HCT116 (cell line): ENCODE measurements at regions not wholly inside any gene's neighbourhood (a gene's known extent, or its start where the extent isn't known, plus 50 kb on each side); places are given as distances from the start of the nearest gene placed in this dataset.

Source experiments
- CTCF ChIP-seq, 3 experiments: fragments of 200-600 bp in 1 of 3; sonication (generic) in 1 of 3; IDR thresholded peaks in 2 of 3; conservative IDR thresholded peaks in 1 of 3; 2 replicates each; pipeline ENCODE4 v1.5.1; 2012 to 2017; ENCODE audit warnings: low read depth in 2 of 3, low read length in 2 of 3, antibody characterized with exemption in 1 of 3, borderline replicate concordance in 1 of 3, control low read depth in 1 of 3, mild to moderate bottlenecking in 1 of 3, mixed read lengths in 1 of 3, mixed run types in 1 of 3, moderate library complexity in 1 of 3; ENCODE audit not compliant: insufficient read depth in 1 of 3
- POLR2A ChIP-seq: IDR thresholded peaks from 2 replicates; pipeline ENCODE4 v1.7.0; 2011; ENCODE audit warnings: borderline replicate concordance; ENCODE audit not compliant: insufficient read depth, insufficient read length; ENCODE audit errors: extremely low read depth
- ZBTB33 ChIP-seq: IDR thresholded peaks from 2 replicates; pipeline ENCODE4 v1.6.1; 2011; ENCODE audit warnings: mild to moderate bottlenecking, low read length, moderate library complexity; ENCODE audit not compliant: insufficient replicate concordance; ENCODE audit errors: extremely low read depth

GRCh38 chrX:40524423-40524822 is 56.3 kb upstream of the ATP6AP2 start:
- TF ChIP-seq CTCF (IDR thresholded peaks at IDR 0.05 in 2 of 3, conservative IDR thresholded peaks at IDR 0.05 in 1 of 3; ENCODE audit: borderline replicate concordance in 1 of 3, insufficient read depth in 1 of 3, low read depth in 2 of 3, low read length in 2 of 3): no peak
- TF ChIP-seq POLR2A: no peak
- TF ChIP-seq ZBTB33: no peak
